ENCODE measurements at regions not wholly inside any gene's neighbourhood (a gene's known extent, or its start where the extent isn't known, plus 50 kb on each side); places are given as distances from the start of the nearest gene placed in this dataset.

- H3K9me3 ChIP-seq (ENCODE audit: control insufficient read depth in 2 of 2, insufficient read depth in 1 of 2, low read depth in 1 of 2, low read length in 1 of 2), result no peaks in the 10 kb centered on the region
- WGBS, 3 donors, result 36 to 64% (median 44%) methylated on average over 5 of the region's 5 CpGs
- no peaks in the 10 kb centered on the region for H3K27me3 ChIP-seq (ENCODE audit: control insufficient read depth in 3 of 3, insufficient read depth in 3 of 3, low read length in 3 of 3)
- H3K4me1 ChIP-seq (ENCODE audit: control insufficient read depth in 3 of 3, insufficient read depth in 2 of 3, low read depth in 1 of 3, low read length in 2 of 3), result peaks cover 0 to 6% (median 3%) of the 10 kb centered on the region in 3 donors
- no peaks in the 10 kb centered on the region for H3K36me3 ChIP-seq (ENCODE audit: control insufficient read depth in 3 of 3, insufficient read depth in 2 of 3, low read depth in 1 of 3, low read length in 3 of 3)
- no peak for FAIRE-seq
- no peak overlapping the region for H3K27ac ChIP-seq (ENCODE audit: low read depth in 1 of 3, low read length in 2 of 3)
- H3K4me3 ChIP-seq (ENCODE audit: low read depth in 1 of 3, low read length in 3 of 3), result no peak overlapping the region
- DNase-seq, result peak; percentile 11 to 32
These were observed 130.5 kb downstream of the EDN1 start for GRCh38 chr6:12420626-12421025.

- Histone ChIP-seq H3K27ac (ENCODE audit: low read depth in 1 of 3, low read length in 2 of 3) (no peak overlapping the region), H3K9me3 (ENCODE audit: control insufficient read depth in 2 of 2, insufficient read depth in 1 of 2, low read depth in 1 of 2, low read length in 1 of 2) (no peaks in the 10 kb centered on the region), H3K4me1 (ENCODE audit: control insufficient read depth in 3 of 3, insufficient read depth in 2 of 3, low read depth in 1 of 3, low read length in 2 of 3) (peaks cover 0 to 6% (median 3%) of the 10 kb centered on the region in 3 donors), H3K36me3 (ENCODE audit: control insufficient read depth in 3 of 3, insufficient read depth in 2 of 3, low read depth in 1 of 3, low read length in 3 of 3) (no peaks in the 10 kb centered on the region), H3K4me3 (ENCODE audit: low read depth in 1 of 3, low read length in 3 of 3) (no peak overlapping the region), H3K27me3 (ENCODE audit: control insufficient read depth in 3 of 3, insufficient read depth in 3 of 3, low read length in 3 of 3) (no peaks in the 10 kb centered on the region)
- WGBS, 3 donors, result 94 to 96% (median 95%) methylated on average over 1 of the region's 1 CpG
- DNase-seq, result no peak
- no peak for FAIRE-seq
These were observed 131.4 kb downstream of the EDN1 start for GRCh38 chr6:12421596-12421995.

- no peaks in the 10 kb centered on the region for H3K36me3 ChIP-seq (ENCODE audit: control insufficient read depth in 3 of 3, insufficient read depth in 2 of 3, low read depth in 1 of 3, low read length in 3 of 3)
- FAIRE-seq, result no peak
- no peaks in the 10 kb centered on the region for H3K27me3 ChIP-seq (ENCODE audit: control insufficient read depth in 3 of 3, insufficient read depth in 3 of 3, low read length in 3 of 3)
- H3K4me3 ChIP-seq (ENCODE audit: low read depth in 1 of 3, low read length in 3 of 3), result no peak overlapping the region
- peaks cover 0 to 6% (median 3%) of the 10 kb centered on the region in 3 donors for H3K4me1 ChIP-seq (ENCODE audit: control insufficient read depth in 3 of 3, insufficient read depth in 2 of 3, low read depth in 1 of 3, low read length in 2 of 3)
- WGBS, 3 donors, result 84 to 94% (median 85%) methylated on average over 8 of the region's 8 CpGs
- H3K9me3 ChIP-seq (ENCODE audit: control insufficient read depth in 2 of 2, insufficient read depth in 1 of 2, low read depth in 1 of 2, low read length in 1 of 2), result no peaks in the 10 kb centered on the region
- no peak overlapping the region for H3K27ac ChIP-seq (ENCODE audit: low read depth in 1 of 3, low read length in 2 of 3)
- no peak for DNase-seq
These were observed 132.7 kb downstream of the EDN1 start for GRCh38 chr6:12422848-12423247.

- H3K4me3 ChIP-seq (ENCODE audit: low read depth in 1 of 3, low read length in 3 of 3), result no peak overlapping the region
- H3K27me3 ChIP-seq (ENCODE audit: control insufficient read depth in 3 of 3, insufficient read depth in 3 of 3, low read length in 3 of 3), result no peaks in the 10 kb centered on the region
- FAIRE-seq, result no peak
- peaks cover 0 to 6% (median 3%) of the 10 kb centered on the region in 3 donors for H3K4me1 ChIP-seq (ENCODE audit: control insufficient read depth in 3 of 3, insufficient read depth in 2 of 3, low read depth in 1 of 3, low read length in 2 of 3)
- no peaks in the 10 kb centered on the region for H3K36me3 ChIP-seq (ENCODE audit: control insufficient read depth in 3 of 3, insufficient read depth in 2 of 3, low read depth in 1 of 3, low read length in 3 of 3)
- H3K27ac ChIP-seq (ENCODE audit: low read depth in 1 of 3, low read length in 2 of 3), result no peak overlapping the region
- 14 to 39% (median 33%) methylated on average over 1 of the region's 1 CpG for WGBS, 3 donors
- no peaks in the 10 kb centered on the region for H3K9me3 ChIP-seq (ENCODE audit: control insufficient read depth in 2 of 2, insufficient read depth in 1 of 2, low read depth in 1 of 2, low read length in 1 of 2)
- DNase-seq, result peak; percentile 12 to 37
These were observed 133.7 kb downstream of the EDN1 start for GRCh38 chr6:12423832-12424231.

- Histone ChIP-seq H3K36me3 (ENCODE audit: control insufficient read depth in 3 of 3, insufficient read depth in 2 of 3, low read depth in 1 of 3, low read length in 3 of 3) (no peaks in the 10 kb centered on the region), H3K4me3 (ENCODE audit: low read depth in 1 of 3, low read length in 3 of 3) (no peak overlapping the region), H3K9me3 (ENCODE audit: control insufficient read depth in 2 of 2, insufficient read depth in 1 of 2, low read depth in 1 of 2, low read length in 1 of 2) (no peaks in the 10 kb centered on the region), H3K27me3 (ENCODE audit: control insufficient read depth in 3 of 3, insufficient read depth in 3 of 3, low read length in 3 of 3) (no peaks in the 10 kb centered on the region), H3K4me1 (ENCODE audit: control insufficient read depth in 3 of 3, insufficient read depth in 2 of 3, low read depth in 1 of 3, low read length in 2 of 3) (no peaks in the 10 kb centered on the region), H3K27ac (ENCODE audit: low read depth in 1 of 3, low read length in 2 of 3) (no peak overlapping the region)
- WGBS, 3 donors, result 89 to 97% (median 92%) methylated on average over 4 of the region's 4 CpGs
- FAIRE-seq (no peak), DNase-seq (no peak)
These were observed 136.0 kb downstream of the EDN1 start for GRCh38 chr6:12426121-12426520.

GRCh38 chr6:12431023-12431422, 140.9 kb downstream of the EDN1 start:
- Histone ChIP-seq H3K4me1 (ENCODE audit: control insufficient read depth in 3 of 3, insufficient read depth in 2 of 3, low read depth in 1 of 3, low read length in 2 of 3) (no peaks in the 10 kb centered on the region), H3K9me3 (ENCODE audit: control insufficient read depth in 2 of 2, insufficient read depth in 1 of 2, low read depth in 1 of 2, low read length in 1 of 2) (no peaks in the 10 kb centered on the region), H3K27me3 (ENCODE audit: control insufficient read depth in 3 of 3, insufficient read depth in 3 of 3, low read length in 3 of 3) (no peaks in the 10 kb centered on the region), H3K27ac (ENCODE audit: low read depth in 1 of 3, low read length in 2 of 3) (no peak overlapping the region), H3K36me3 (ENCODE audit: control insufficient read depth in 3 of 3, insufficient read depth in 2 of 3, low read depth in 1 of 3, low read length in 3 of 3) (no peaks in the 10 kb centered on the region), H3K4me3 (ENCODE audit: low read depth in 1 of 3, low read length in 3 of 3) (no peak overlapping the region)
- WGBS, 3 donors, result 33 to 49% (median 38%) methylated on average over 3 of the region's 3 CpGs
- DNase-seq (no peak), FAIRE-seq (no peak)

GRCh38 chr6:12436224-12436623, 146.1 kb downstream of the EDN1 start:
- WGBS, 3 donors, result 33 to 79% (median 60%) methylated on average over 3 of the region's 3 CpGs
- Histone ChIP-seq H3K4me3 (ENCODE audit: low read depth in 1 of 3, low read length in 3 of 3) (no peak overlapping the region), H3K27ac (ENCODE audit: low read depth in 1 of 3, low read length in 2 of 3) (no peak overlapping the region), H3K27me3 (ENCODE audit: control insufficient read depth in 3 of 3, insufficient read depth in 3 of 3, low read length in 3 of 3) (no peaks in the 10 kb centered on the region), H3K9me3 (ENCODE audit: control insufficient read depth in 2 of 2, insufficient read depth in 1 of 2, low read depth in 1 of 2, low read length in 1 of 2) (no peaks in the 10 kb centered on the region), H3K36me3 (ENCODE audit: control insufficient read depth in 3 of 3, insufficient read depth in 2 of 3, low read depth in 1 of 3, low read length in 3 of 3) (no peaks in the 10 kb centered on the region), H3K4me1 (ENCODE audit: control insufficient read depth in 3 of 3, insufficient read depth in 2 of 3, low read depth in 1 of 3, low read length in 2 of 3) (peaks cover 0 to 7% (median 0%) of the 10 kb centered on the region in 3 donors)
- DNase-seq (no peak), FAIRE-seq (no peak)

GRCh38 chr6:12436683-12437082, 146.5 kb downstream of the EDN1 start:
- Histone ChIP-seq H3K27ac (ENCODE audit: low read depth in 1 of 3, low read length in 2 of 3) (no peak overlapping the region), H3K4me3 (ENCODE audit: low read depth in 1 of 3, low read length in 3 of 3) (no peak overlapping the region), H3K9me3 (ENCODE audit: control insufficient read depth in 2 of 2, insufficient read depth in 1 of 2, low read depth in 1 of 2, low read length in 1 of 2) (no peaks in the 10 kb centered on the region), H3K36me3 (ENCODE audit: control insufficient read depth in 3 of 3, insufficient read depth in 2 of 3, low read depth in 1 of 3, low read length in 3 of 3) (no peaks in the 10 kb centered on the region), H3K27me3 (ENCODE audit: control insufficient read depth in 3 of 3, insufficient read depth in 3 of 3, low read length in 3 of 3) (no peaks in the 10 kb centered on the region), H3K4me1 (ENCODE audit: control insufficient read depth in 3 of 3, insufficient read depth in 2 of 3, low read depth in 1 of 3, low read length in 2 of 3) (peaks cover 0 to 7% (median 0%) of the 10 kb centered on the region in 3 donors)
- FAIRE-seq (no peak), DNase-seq (peak; percentile 69 to 90)
- 0 to 70% (median 56%) methylated on average over 1 of the region's 1 CpG for WGBS, 3 donors

GRCh38 chr6:12439296-12439695, 149.1 kb downstream of the EDN1 start:
- DNase-seq (no peak), FAIRE-seq (no peak)
- Histone ChIP-seq H3K9me3 (ENCODE audit: control insufficient read depth in 2 of 2, insufficient read depth in 1 of 2, low read depth in 1 of 2, low read length in 1 of 2) (no peaks in the 10 kb centered on the region), H3K27me3 (ENCODE audit: control insufficient read depth in 3 of 3, insufficient read depth in 3 of 3, low read length in 3 of 3) (no peaks in the 10 kb centered on the region), H3K36me3 (ENCODE audit: control insufficient read depth in 3 of 3, insufficient read depth in 2 of 3, low read depth in 1 of 3, low read length in 3 of 3) (no peaks in the 10 kb centered on the region), H3K4me3 (ENCODE audit: low read depth in 1 of 3, low read length in 3 of 3) (no peak overlapping the region), H3K27ac (ENCODE audit: low read depth in 1 of 3, low read length in 2 of 3) (no peak overlapping the region), H3K4me1 (ENCODE audit: control insufficient read depth in 3 of 3, insufficient read depth in 2 of 3, low read depth in 1 of 3, low read length in 2 of 3) (peaks cover 0 to 7% (median 0%) of the 10 kb centered on the region in 3 donors)

Measured in small intestine (tissue), 7 donors.